Stimulated activated CD4-positive, alpha-beta T cell treated with anti-CD3 and anti-CD28 coated beads, Interleukin-15, amount 100 ng/mL, for 24 hours (primary cell): ENCODE measurements at regions not wholly inside any gene's neighbourhood (a gene's known extent, or its start where the extent isn't known, plus 50 kb on each side); places are given as distances from the start of the nearest gene placed in this dataset.

Experiments used
- DNase-seq: peaks from one replicate; pipeline ENCODE4 v3.0.0-alpha.2; 2020

- no peak for DNase-seq
These were observed 189.8 kb downstream of the HHIPL2 start for GRCh38 chr1:222358100-222358499.

DNA sequence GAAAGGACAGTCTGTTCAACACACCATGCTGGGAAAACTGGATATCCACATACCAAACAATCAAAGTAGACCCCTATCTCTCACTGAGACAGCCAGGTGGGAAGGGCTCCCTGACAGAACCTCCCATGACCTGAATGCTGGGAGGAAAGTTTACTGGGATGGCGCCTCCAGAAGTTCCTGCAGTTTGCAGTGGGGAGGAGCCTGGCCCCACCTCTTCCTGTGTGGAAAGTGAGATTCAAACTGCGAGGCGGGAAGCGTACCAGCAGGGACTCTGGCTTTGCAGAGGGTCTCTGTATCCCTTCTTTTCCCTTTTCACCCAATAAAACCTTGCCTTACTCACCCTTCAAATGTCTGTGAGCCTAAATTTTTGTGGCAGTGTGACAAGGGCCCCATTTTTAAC, 190.7 kb downstream of the HHIPL2 start:
- DNase-seq: no peak

- DNase-seq: no peak
These were observed 200.3 kb downstream of the HHIPL2 start for GRCh38 chr1:222347627-222348026.

DNA sequence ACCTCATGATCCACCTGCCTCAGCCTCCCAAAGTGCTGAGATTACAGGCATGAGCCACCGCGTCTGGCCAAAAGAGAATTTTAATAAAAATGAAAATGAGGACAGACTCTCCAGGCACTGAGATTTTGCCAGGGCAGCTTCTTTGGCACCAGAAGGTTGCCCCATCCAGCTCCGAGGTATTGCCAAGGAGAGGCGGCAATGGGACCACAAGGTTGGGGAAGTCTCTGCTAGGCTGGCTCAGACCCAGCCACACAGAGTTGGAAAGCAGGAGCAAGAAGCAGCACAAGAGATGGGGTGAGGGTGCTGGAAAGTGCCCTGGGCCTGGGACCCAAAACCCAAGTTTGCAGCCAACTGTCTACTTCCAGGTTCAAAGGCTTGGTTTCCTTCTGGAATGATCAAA, 200.9 kb downstream of the HHIPL2 start:
- DNase-seq: no peak

DNA sequence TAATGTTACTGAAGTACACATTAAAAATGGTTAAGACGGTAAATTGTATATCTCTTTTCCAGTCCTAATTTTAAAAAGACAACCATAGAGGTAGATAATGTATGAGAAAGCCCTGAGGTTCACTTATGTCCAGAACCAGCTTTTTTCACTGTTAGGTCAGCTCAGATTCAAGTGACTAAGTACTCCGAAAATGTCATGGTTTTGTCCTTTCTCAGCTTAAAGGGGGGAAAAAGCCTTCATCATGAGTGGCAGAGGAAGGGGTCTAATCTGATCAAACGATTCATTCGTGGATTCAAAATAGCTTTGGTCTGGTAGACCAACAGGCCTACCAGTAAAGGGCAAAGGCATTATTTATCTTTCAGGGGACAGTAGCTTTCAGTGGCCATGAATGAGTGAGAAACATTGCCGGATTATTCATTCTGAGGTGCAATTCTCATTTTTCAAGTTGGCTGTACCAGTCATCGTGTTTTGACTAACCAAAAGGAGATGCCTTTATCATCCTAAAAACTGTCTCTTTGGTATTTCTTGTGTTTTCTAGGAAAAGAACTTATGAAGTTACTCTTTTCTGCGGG, 208.4 kb downstream of the HHIPL2 start:
- DNase-seq: no peak

GRCh38 chr1:222335586-222335985, 212.3 kb downstream of the HHIPL2 start:
- DNase-seq: no peak

DNA sequence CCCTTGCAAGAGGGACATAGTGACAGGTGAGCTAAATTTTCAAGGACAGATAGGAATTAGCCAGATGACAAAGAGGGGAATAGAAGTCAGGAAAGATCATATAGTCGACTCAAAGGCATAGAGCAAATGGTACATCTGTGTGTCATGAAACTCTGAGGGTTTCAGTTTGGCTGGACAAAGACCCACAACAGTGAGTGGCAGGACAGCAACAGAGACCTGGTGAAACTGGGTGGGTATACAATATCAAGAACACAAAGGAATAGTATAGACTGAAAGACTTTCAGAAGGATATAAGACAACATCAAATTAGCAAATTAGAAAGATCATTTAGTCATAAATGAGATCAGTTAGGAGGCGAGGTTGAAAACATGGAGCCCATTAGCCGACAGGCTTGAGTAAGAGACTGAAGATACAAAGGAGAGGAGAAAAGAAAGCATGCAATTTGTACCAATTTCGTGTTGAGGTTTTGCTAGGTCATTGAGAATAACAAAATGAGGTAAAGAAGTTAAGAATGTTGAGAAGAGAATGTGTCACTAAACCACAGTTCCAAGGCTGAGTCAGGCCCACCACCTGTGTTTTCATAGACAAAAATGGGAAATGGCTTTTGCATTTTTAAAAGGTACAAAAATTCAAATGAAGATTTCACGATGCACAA, 213.8 kb downstream of the HHIPL2 start:
- DNase-seq: peak; percentile 10

DNA sequence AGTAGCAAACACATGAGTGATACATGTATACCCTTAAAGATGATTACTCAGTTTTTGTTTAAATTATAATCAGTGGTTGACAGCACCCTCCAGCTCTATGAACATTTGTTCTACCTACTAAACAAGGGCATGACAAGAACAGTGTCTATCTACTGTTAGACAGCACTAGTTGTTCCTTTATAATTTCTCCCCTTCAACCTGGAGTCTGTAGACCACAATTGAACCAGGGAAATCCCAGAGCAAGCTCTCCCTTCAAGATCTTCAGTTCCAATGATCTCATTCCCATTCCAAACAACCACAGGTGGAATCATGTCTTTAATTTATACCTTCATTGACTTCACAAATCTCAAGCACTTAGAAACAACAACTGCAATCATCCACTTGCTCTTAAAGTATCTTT, 216.1 kb downstream of the HHIPL2 start:
- no peak for DNase-seq

DNA sequence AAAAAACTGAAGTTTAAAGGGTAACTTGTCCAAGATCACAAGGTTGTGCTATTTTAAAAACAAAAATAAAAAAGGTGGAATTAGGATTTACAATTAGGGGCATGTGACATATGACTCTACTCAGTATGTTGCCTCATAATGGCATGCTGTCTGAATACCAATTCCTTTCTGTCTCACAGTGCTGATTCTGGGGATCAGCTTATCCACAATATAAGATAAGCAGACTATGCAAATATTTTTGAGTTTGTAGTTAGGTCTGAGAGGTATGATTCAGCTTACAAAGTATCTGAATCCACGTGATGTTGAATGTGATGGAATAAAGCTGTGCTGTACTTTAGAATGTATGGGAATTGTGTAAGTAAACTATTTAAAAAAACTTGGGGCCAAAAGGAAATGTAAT, 216.6 kb downstream of the HHIPL2 start:
- DNase-seq: no peak

- DNase-seq: no peak
These were observed 218.3 kb downstream of the HHIPL2 start for GRCh38 chr1:222329493-222330045.

DNA sequence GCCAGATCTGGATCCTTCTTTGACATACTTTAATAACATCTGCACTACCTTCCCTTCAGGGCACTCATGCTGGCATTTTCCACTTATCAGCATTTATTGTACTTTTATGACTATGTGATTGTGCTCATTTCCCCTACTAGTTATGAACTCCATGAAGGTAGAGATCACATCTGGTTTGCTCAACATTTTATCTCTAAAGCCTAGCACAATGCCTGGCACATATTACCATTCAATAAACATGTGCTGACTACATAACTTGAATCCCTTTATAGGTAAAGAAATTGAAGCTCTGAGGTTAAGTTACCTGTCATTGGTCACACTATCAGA, 221.2 kb downstream of the HHIPL2 start:
- DNase-seq: no peak

- no peak for DNase-seq
These were observed 221.7 kb downstream of the HHIPL2 start for GRCh38 chr1:222326006-222326709.

- DNase-seq: no peak
These were observed 222.4 kb downstream of the HHIPL2 start for GRCh38 chr1:222325506-222325905.

DNA sequence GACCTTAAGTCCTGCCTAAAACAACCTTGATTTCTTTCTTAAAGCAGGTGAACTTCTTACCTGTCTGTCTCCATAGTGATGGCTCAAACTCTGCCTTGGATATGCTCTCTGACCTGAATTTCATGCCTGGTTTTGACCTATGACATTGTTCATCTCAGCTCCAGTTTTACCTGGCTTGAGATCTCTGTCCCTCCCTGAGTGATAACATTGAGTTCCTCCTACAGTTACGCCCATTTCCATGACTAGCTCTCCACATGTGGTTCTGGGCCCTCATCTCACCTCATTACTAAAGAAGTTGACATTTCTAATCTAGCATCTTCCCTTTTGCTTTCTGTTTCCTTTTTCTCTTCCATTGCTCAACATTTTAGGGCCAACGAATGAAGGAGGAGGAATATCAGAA, 233.1 kb downstream of the HHIPL2 start:
- no peak for DNase-seq

DNA sequence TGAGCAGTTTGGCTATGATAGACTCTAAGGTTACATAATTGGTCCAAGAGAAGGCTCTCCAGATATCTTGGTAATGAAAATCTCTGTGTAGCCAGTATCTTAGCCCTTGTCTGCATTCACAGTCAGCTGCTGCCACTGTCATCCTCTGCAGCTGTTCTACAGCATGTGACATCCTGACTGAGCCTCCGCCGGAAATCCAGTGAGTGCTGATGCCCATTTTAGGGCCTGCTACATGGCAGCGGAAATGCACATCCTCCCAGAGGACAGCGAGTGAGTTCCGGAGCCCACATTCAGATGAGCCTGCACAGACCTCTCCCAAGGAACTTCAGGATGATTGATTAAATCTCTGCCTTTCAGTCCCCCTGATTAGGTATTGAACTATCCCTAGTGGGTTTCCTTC, 237.1 kb downstream of the HHIPL2 start:
- no peak for DNase-seq

DNA sequence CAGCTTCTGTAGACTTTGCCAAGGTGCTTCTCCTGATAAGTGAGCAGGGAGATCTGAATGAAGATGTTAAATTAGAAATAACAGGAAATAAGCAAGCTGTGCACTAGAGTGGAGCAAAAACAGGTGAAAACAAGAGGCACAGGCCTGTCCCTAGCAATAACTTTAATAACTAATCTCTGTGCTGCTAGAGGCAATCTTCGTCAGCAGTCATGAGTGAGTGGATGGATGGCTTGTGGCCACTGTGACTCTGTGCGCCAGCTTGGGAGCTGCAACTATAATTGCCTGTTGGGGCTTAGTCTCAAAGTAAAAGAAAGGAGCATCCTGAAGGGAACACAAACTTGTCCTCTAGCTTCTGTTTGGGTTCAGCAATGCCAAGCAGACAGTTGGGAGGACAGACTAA, 240.3 kb downstream of the HHIPL2 start:
- DNase-seq: no peak

DNA sequence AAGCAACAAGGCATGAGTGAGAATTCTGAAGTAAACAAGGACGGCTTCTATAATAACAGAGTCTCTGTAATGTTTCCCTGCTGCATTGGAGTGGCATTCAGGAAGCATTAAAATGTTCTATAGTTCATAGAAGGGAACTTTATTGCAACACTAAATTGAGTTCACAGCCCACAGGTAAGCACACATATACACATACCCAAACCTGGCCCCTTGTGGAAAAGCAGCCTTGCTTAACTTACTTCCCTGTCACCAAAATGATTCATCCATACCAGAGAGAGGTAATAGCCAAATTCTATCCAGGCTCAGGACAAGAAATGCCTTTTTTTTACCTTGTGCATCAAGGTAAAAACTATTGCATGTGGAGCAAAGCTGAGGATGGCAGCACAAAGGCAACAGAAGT, 241.4 kb downstream of the HHIPL2 start:
- DNase-seq: no peak

GRCh38 chr1:222306011-222306410, 241.9 kb downstream of the HHIPL2 start:
- DNase-seq: no peak

GRCh38 chr1:222301652-222302051, 246.3 kb downstream of the HHIPL2 start:
- DNase-seq: no peak

DNA sequence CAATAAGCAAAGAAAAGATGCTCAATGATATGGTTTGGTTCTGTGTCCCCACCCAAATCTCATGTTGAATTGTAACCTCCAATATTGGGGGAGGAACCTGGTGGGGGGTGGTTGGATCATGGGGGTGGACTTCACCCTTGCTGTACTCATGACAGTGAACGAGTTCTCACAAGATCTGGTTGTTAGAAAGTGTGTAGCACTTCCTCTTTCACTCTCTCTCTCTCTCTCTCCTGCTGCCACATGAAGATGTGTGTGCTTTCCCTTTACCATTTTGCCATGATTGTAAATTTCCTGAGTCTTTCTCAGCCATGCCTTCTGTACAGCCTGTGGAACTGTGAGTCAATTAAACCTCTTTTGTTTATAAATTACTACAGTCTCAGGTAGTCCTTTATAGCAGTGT, 248.4 kb downstream of the HHIPL2 start:
- DNase-seq: no peak

- no peak for DNase-seq
These were observed 257.0 kb downstream of the HHIPL2 start for GRCh38 chr1:222290866-222291265.

- DNase-seq: no peak
These were observed 259.9 kb downstream of the HHIPL2 start for GRCh38 chr1:222288053-222288452.

DNA sequence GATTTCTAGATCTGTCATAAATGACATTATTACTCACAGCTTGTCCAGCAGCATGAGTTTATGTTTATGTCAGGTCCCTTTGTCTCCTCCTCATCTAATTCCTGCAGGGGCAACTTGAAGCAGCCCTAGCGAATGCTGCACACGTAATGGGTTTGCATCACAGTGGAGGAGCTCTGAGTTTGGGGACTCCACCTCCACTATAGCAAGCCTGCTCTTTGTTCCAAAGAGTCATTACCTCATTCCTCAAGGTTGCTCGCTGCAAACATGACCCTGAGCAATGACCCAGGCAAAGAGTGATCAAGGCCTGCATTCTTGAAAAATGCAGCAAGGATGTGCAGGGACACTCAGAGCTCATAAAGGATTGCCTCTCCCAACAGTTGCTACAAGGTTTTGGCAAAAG, 261.9 kb downstream of the HHIPL2 start:
- no peak for DNase-seq

DNA sequence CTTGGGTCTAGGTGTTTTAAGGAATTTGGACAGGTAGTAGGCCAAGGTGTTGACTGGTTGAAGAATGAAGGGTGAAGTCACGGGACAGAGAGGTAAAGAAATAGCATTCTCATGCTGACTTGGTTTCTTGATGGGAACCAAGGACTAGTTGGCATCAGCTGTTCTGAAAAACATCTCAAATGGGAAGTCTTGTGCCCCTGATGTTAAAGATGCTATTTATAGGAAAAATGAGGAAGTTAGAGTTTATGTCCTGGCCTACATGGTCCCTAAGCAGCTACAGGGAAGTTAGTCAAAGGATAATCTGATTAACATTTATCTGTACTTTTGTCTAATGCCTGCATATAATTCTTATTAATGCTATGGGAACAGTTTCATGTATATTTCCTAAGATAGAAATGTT, 262.4 kb downstream of the HHIPL2 start:
- no peak for DNase-seq

GRCh38 chr1:222284466-222284865, 263.4 kb downstream of the HHIPL2 start:
- no peak for DNase-seq
